B cell (primary cell): ENCODE measurements at regions not wholly inside any gene's neighbourhood (a gene's known extent, or its start where the extent isn't known, plus 50 kb on each side); places are given as distances from the start of the nearest gene placed in this dataset.

Experiments used
- ATAC-seq: fragments of 200-7000 bp; cut with Tn5 transposase; one replicate; pipeline ENCODE4 v1.10.0; 2021; ENCODE audit warnings: low read depth, mild to moderate bottlenecking, moderate number of reproducible peaks, moderate library complexity
- CTCF ChIA-PET: fragments of 350-600 bp; sonication (Branson Sonifier 250); formaldehyde crosslinking; loops from one replicate; lab custom pipeline; 2021; ENCODE audit warnings: antibody characterized with exemption, inconsistent platforms; lab: Charles Lee
- POLR2A ChIA-PET: fragments of 350-600 bp; sonication (Branson Sonifier 250); formaldehyde crosslinking; loops from one replicate; lab custom pipeline; 2021; ENCODE audit warnings: antibody characterized with exemption; lab: Charles Lee
- DNase-seq: peaks from one replicate; pipeline ENCODE4 v3.0.0; 2013
- H2AFZ ChIP-seq: 2 replicates; pipeline ENCODE4 v1.6.1; 2012; ENCODE audit warnings: mild to moderate bottlenecking, low read depth, low read length; ENCODE audit not compliant: insufficient read depth, poor library complexity, severe bottlenecking
- H3K27ac ChIP-seq, 2 donors: 1 replicate in 1 of 2; 2 replicates in 1 of 2; pipeline ENCODE4 v1.5.1; 2012 to 2013; ENCODE audit warnings: low read length in 2 of 2, mild to moderate bottlenecking in 2 of 2, moderate library complexity in 1 of 2
- H3K27me3 ChIP-seq, 4 experiments: fragments of 200-600 bp in 1 of 4; sonication (generic) in 1 of 4; replicated peaks in 1 of 4; 1 replicate in 2 of 4; 2 replicates in 2 of 4; pipeline versions ENCODE4 v1.6.1 to v1.7.0; 2013 to 2016; ENCODE audit warnings: low read length in 3 of 4, mild to moderate bottlenecking in 2 of 4, mixed read lengths in 1 of 4, moderate library complexity in 1 of 4; ENCODE audit not compliant: insufficient read depth in 4 of 4, control insufficient read depth in 3 of 4; ENCODE audit errors: control extremely low read depth in 1 of 4
- H3K36me3 ChIP-seq, 2 experiments: replicated peaks in 1 of 2; 1 replicate in 1 of 2; 2 replicates in 1 of 2; pipeline versions ENCODE4 v1.6.1 to v1.7.1; 2013; ENCODE audit warnings: low read length in 1 of 2; ENCODE audit not compliant: insufficient read depth in 2 of 2, control insufficient read depth in 1 of 2; ENCODE audit errors: control extremely low read depth in 1 of 2, extremely low read depth in 1 of 2
- H3K4me1 ChIP-seq, 2 donors: fragments of 200-600 bp in 1 of 2; sonication (generic) in 1 of 2; 1 replicate in 1 of 2; 2 replicates in 1 of 2; pipeline versions ENCODE4 v1.5.1 to v1.6.1; 2013 to 2017; ENCODE audit warnings: low read length in 2 of 2; ENCODE audit not compliant: control insufficient read depth in 2 of 2, insufficient read depth in 2 of 2
- H3K4me2 ChIP-seq: replicated peaks from 2 replicates; pipeline ENCODE3; 2012; ENCODE audit warnings: mild to moderate bottlenecking, low read depth, low read length; ENCODE audit not compliant: poor library complexity, severe bottlenecking
- H3K4me3 ChIP-seq, 5 experiments: fragments of 200-600 bp in 1 of 5; sonication (generic) in 1 of 5; 1 replicate in 3 of 5; 2 replicates in 2 of 5; pipeline versions ENCODE4 v1.5.1 to v1.7.0; 2011 to 2016; ENCODE audit warnings: low read length in 4 of 5, mild to moderate bottlenecking in 4 of 5, low read depth in 2 of 5, control low read depth in 1 of 5, moderate library complexity in 1 of 5; ENCODE audit not compliant: insufficient read depth in 1 of 5; ENCODE audit errors: control extremely low read depth in 1 of 5, extremely low read depth in 1 of 5
- H3K79me2 ChIP-seq: fragments of 200-600 bp; sonication (generic); one replicate; pipeline ENCODE4 v1.6.0; 2016; ENCODE audit warnings: low read length; ENCODE audit not compliant: control insufficient read depth, insufficient read depth
- H3K9ac ChIP-seq: fragments of 200-600 bp; sonication (generic); 2 replicates; pipeline ENCODE4 v1.6.1; 2017; ENCODE audit warnings: mild to moderate bottlenecking, low read length, moderate library complexity
- H3K9me3 ChIP-seq, 3 donors: one replicate each; pipeline versions ENCODE4 v1.6.1 to v1.7.1; 2013; ENCODE audit warnings: low read length in 2 of 3; ENCODE audit not compliant: control insufficient read depth in 2 of 3, insufficient read depth in 1 of 3; ENCODE audit errors: control extremely low read depth in 1 of 3
- H4K20me1 ChIP-seq: 2 replicates; pipeline ENCODE4 v1.6.0; 2012; ENCODE audit warnings: mild to moderate bottlenecking, low read length; ENCODE audit not compliant: insufficient read depth, control insufficient read depth, poor library complexity, severe bottlenecking
- H3K27ac Mint-ChIP-seq: one replicate; pipeline ENCODE4 v1.8.0; 2021; ENCODE audit warnings: mixed read lengths
- H3K27me3 Mint-ChIP-seq: one replicate; pipeline ENCODE4 v1.8.0; 2021; ENCODE audit warnings: mixed read lengths
- H3K4me1 Mint-ChIP-seq: one replicate; pipeline ENCODE4 v1.8.0; 2021; ENCODE audit warnings: mixed read lengths
- H3K4me3 Mint-ChIP-seq: one replicate; pipeline ENCODE4 v1.8.0; 2021; ENCODE audit warnings: mixed read lengths
- H3K9me3 Mint-ChIP-seq: one replicate; pipeline ENCODE4 v1.8.0; 2022; ENCODE audit warnings: mixed read lengths; ENCODE audit not compliant: insufficient read depth
- EZH2 ChIP-seq: IDR thresholded peaks from 2 replicates; pipeline ENCODE4 v1.6.1; 2012; ENCODE audit warnings: borderline replicate concordance, low read depth, mild to moderate bottlenecking, moderate library complexity, low read length; ENCODE audit not compliant: insufficient read depth, poor library complexity, severe bottlenecking
- WGBS: methylation state at CpG from one replicate; pipeline ENCODE4 v1.1.5; 2013; ENCODE audit warnings: missing lambda C conversion rate; ENCODE audit not compliant: insufficient coverage; 5-methylcytosine and 5-hydroxymethylcytosine counted together
- intact Hi-C: fragments of 100-400 bp; cut with micrococcal nuclease; formaldehyde crosslinking; loops from one replicate; pipeline ENCODE4 v1.10.0; 2022
- TF ChIP-seq, protein P1 (sequence below): fragments of 200-600 bp; IDR thresholded peaks from one replicate; pipeline ENCODE4 v1.8.0; 2022; ENCODE audit warnings: antibody characterized with exemption, mild to moderate bottlenecking

DNA sequence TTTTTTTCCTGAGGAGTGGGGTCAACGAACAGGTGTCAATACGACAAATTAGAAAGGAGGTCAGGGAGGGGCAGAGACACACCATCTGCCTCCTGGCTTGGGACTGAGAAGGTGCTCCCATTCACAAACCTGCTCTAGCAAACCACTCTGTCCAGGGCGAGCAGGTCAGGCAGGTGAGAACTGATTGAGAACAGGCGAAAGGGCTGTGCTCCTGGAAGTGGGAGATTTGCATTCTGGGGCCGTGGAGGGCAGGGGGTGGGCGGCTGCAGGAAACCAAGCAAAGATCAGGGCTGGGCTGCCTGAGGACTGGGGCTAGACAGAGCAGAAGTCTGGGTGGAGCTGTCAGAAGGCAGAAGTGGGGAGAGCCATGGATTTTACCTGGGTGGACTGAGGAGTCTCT, 98.9 kb upstream of the NLRP1 start:
- Mint-ChIP-seq H3K27ac (no peak overlapping the region), H3K27me3 (peaks cover 24% of the 10 kb centered on the region), H3K4me3 (no peak overlapping the region), H3K4me1 (peaks cover 6% of the 10 kb centered on the region), H3K9me3 (no peaks in the 10 kb centered on the region)
- Histone ChIP-seq H3K4me1 (no peaks in the 10 kb centered on the region), H3K79me2 (no peaks in the 10 kb centered on the region), H2AFZ (no peak overlapping the region), H4K20me1 (no peaks in the 10 kb centered on the region), H3K9ac (no peak overlapping the region), H3K4me3 (no peak overlapping the region), H3K9me3 (peaks cover 0 to 12% (median 1%) of the 10 kb centered on the region in 3 donors), H3K36me3 (no peaks in the 10 kb centered on the region), H3K27me3 (peaks cover 0 to 12% (median 0%) of the 10 kb centered on the region in 4 experiments), H3K27ac (no peak overlapping the region), H3K4me2 (no peak overlapping the region)
- 23% methylated on average over 6 of the region's 6 CpGs for WGBS
- ChIA-PET CTCF (no interaction called here), POLR2A (no interaction called here)
- ATAC-seq (no peak), DNase-seq (no peak)
- intact Hi-C loops, result no loop called here
- TF ChIP-seq, protein P1, sequence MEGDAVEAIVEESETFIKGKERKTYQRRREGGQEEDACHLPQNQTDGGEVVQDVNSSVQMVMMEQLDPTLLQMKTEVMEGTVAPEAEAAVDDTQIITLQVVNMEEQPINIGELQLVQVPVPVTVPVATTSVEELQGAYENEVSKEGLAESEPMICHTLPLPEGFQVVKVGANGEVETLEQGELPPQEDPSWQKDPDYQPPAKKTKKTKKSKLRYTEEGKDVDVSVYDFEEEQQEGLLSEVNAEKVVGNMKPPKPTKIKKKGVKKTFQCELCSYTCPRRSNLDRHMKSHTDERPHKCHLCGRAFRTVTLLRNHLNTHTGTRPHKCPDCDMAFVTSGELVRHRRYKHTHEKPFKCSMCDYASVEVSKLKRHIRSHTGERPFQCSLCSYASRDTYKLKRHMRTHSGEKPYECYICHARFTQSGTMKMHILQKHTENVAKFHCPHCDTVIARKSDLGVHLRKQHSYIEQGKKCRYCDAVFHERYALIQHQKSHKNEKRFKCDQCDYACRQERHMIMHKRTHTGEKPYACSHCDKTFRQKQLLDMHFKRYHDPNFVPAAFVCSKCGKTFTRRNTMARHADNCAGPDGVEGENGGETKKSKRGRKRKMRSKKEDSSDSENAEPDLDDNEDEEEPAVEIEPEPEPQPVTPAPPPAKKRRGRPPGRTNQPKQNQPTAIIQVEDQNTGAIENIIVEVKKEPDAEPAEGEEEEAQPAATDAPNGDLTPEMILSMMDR, result no peak
- TF ChIP-seq EZH2, result no peak

DNA sequence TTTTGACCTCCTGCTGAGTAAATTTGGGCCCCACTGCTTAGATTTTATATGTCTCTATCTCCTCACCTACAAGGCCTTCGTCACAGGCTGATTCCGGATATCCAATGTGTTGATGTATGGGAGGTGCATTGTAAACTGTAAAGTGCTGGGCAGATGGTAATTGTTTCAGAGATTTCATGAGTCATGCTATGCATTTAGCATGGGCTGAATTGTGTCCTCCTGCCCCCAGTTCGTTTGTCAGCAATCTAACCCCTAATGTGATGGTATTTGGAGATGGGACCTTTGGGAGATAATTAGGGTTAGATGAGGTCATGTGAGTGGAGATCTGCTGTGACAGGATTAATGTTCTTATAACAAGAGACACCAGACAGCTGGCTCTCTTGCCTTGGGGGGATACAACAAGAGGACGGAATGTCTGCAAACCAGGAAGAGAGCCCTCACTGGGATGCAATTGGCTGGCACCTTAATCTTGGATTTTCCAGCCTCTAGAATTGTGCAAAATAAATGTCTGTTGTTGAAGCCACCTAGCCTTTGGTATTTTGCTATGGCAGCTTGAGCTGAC, 101.8 kb upstream of the NLRP1 start:
- Histone ChIP-seq H3K4me2 (no peak overlapping the region), H3K4me1 (no peaks in the 10 kb centered on the region), H3K4me3 (no peak overlapping the region), H3K79me2 (no peaks in the 10 kb centered on the region), H3K27ac (no peak overlapping the region), H2AFZ (no peak overlapping the region), H3K27me3 (peaks cover 0 to 8% (median 0%) of the 10 kb centered on the region in 4 experiments), H4K20me1 (no peaks in the 10 kb centered on the region), H3K9ac (no peak overlapping the region), H3K9me3 (peaks cover 0 to 8% (median 0%) of the 10 kb centered on the region in 3 donors), H3K36me3 (no peaks in the 10 kb centered on the region)
- Mint-ChIP-seq H3K9me3 (no peaks in the 10 kb centered on the region), H3K27me3 (peaks cover 39% of the 10 kb centered on the region), H3K27ac (no peak overlapping the region), H3K4me3 (no peak overlapping the region), H3K4me1 (peaks cover 6% of the 10 kb centered on the region)
- 69% methylated on average over 2 of the region's 4 CpGs for WGBS
- TF ChIP-seq, protein P1, result no peak
- no peak for TF ChIP-seq EZH2
- ChIA-PET POLR2A (no interaction called here), CTCF (no interaction called here)
- intact Hi-C loops, result no loop called here
- DNase-seq, result no peak
- no peak for ATAC-seq
